Ishikawa (cell line): ENCODE measurements at regions not wholly inside any gene's neighbourhood (a gene's known extent, or its start where the extent isn't known, plus 50 kb on each side); places are given as distances from the start of the nearest gene placed in this dataset.

Experiments used
- CEBPB ChIP-seq: IDR thresholded peaks from 2 replicates; pipeline ENCODE4 v1.6.1; 2012
- CREB1 ChIP-seq: IDR thresholded peaks from 2 replicates; pipeline ENCODE4 v1.6.1; 2012; ENCODE audit warnings: low read depth
- EGR1 ChIP-seq: IDR thresholded peaks from 2 replicates; pipeline ENCODE4 v1.6.1; 2012
- EP300 ChIP-seq: IDR thresholded peaks from 2 replicates; pipeline ENCODE4 v1.6.1; 2012; ENCODE audit warnings: borderline replicate concordance
- FOXM1 ChIP-seq: IDR thresholded peaks from 2 replicates; pipeline ENCODE4 v1.6.1; 2012; ENCODE audit warnings: low read depth, borderline replicate concordance
- MAX ChIP-seq: IDR thresholded peaks from 2 replicates; pipeline ENCODE4 v1.6.1; 2012
- NFIC ChIP-seq: IDR thresholded peaks from 2 replicates; pipeline ENCODE4 v1.6.1; 2012
- RAD21 ChIP-seq: IDR thresholded peaks from 2 replicates; pipeline ENCODE4 v1.6.1; 2012; ENCODE audit warnings: low read depth
- REST ChIP-seq: IDR thresholded peaks from 2 replicates; pipeline ENCODE4 v1.6.1; 2012; ENCODE audit warnings: low read depth, mild to moderate bottlenecking
- TAF1 ChIP-seq: IDR thresholded peaks from 2 replicates; pipeline ENCODE4 v1.6.1; 2012; ENCODE audit warnings: low read depth, mild to moderate bottlenecking
- TCF12 ChIP-seq: IDR thresholded peaks from 2 replicates; pipeline ENCODE4 v1.6.1; 2012; ENCODE audit warnings: low read depth
- TEAD4 ChIP-seq: IDR thresholded peaks from 2 replicates; pipeline ENCODE4 v1.6.1; 2012
- YY1 ChIP-seq: IDR thresholded peaks from 2 replicates; pipeline ENCODE4 v1.6.1; 2012; ENCODE audit warnings: low read depth
- ZBTB7A ChIP-seq: IDR thresholded peaks from 2 replicates; pipeline ENCODE4 v1.6.1; 2012; ENCODE audit warnings: low read depth
- TF ChIP-seq, protein P1 (sequence below): IDR thresholded peaks from 2 replicates; pipeline ENCODE4 v1.6.1; 2012

DNA sequence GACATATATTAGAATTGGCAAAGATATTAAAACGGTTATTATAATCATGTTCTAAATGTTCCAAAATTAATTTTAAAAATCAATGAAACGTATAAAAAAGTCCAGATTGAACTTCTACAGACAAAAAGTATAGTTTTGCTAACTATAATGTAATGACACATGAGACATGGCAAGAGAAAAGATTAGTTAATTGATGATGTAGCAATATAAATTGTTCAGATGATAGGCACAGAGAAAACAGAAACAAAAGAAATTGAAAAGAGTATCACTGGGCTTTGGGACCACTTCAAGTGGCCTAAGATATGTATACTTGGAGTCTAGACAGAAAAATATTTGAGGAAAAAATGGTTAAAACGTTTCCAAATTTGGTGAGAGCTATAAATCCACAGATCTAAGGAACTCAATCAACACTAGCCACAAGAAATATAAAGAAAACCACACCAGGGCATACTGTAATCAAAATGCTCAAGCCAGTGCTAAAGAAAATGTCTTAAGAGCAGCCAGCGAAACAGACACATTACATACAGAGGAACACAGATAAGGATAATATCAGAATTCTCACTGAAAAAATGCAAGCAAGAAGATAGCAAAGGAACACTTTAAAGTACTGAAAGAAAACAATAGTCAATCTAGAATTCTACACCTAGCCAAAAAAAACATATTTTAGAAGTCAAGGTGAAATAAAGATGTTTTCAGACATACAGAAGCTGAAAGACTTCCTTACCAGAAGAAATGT, 172.6 kb upstream of the FOXQ1 start:
- TF ChIP-seq CEBPB, result no peak

GRCh38 chr6:1137849-1138248, 174.0 kb upstream of the FOXQ1 start:
- TF ChIP-seq ZBTB7A, result no peak
- no peak for TF ChIP-seq CREB1
- no peak for TF ChIP-seq YY1
- TF ChIP-seq CEBPB, result no peak
- TF ChIP-seq TEAD4, result no peak
- TF ChIP-seq, protein P1, sequence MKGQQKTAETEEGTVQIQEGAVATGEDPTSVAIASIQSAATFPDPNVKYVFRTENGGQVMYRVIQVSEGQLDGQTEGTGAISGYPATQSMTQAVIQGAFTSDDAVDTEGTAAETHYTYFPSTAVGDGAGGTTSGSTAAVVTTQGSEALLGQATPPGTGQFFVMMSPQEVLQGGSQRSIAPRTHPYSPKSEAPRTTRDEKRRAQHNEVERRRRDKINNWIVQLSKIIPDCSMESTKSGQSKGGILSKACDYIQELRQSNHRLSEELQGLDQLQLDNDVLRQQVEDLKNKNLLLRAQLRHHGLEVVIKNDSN, result no peak
- no peak for TF ChIP-seq FOXM1

- no peak for TF ChIP-seq TEAD4
- TF ChIP-seq NFIC, result no peak
- TF ChIP-seq TAF1, result no peak
- TF ChIP-seq CEBPB, result no peak
- TF ChIP-seq RAD21, result no peak
- TF ChIP-seq REST, result no peak
- TF ChIP-seq EP300, result no peak
Measured at GRCh38 chr6:1136827-1137226, 175.1 kb upstream of the FOXQ1 start.

- TF ChIP-seq TEAD4 (no peak), YY1 (no peak)
Measured at GRCh38 chr6:1136415-1136774, 175.5 kb upstream of the FOXQ1 start.

GRCh38 chr6:1135726-1136414, 176.0 kb upstream of the FOXQ1 start:
- TF ChIP-seq FOXM1, result no peak
- TF ChIP-seq RAD21, result no peak
- TF ChIP-seq TCF12, result no peak
- no peak for TF ChIP-seq EGR1
- TF ChIP-seq TEAD4, result no peak
- TF ChIP-seq CEBPB, result no peak
- no peak for TF ChIP-seq ZBTB7A
- TF ChIP-seq TAF1, result no peak
- TF ChIP-seq, protein P1, result no peak
- TF ChIP-seq NFIC, result no peak

DNA sequence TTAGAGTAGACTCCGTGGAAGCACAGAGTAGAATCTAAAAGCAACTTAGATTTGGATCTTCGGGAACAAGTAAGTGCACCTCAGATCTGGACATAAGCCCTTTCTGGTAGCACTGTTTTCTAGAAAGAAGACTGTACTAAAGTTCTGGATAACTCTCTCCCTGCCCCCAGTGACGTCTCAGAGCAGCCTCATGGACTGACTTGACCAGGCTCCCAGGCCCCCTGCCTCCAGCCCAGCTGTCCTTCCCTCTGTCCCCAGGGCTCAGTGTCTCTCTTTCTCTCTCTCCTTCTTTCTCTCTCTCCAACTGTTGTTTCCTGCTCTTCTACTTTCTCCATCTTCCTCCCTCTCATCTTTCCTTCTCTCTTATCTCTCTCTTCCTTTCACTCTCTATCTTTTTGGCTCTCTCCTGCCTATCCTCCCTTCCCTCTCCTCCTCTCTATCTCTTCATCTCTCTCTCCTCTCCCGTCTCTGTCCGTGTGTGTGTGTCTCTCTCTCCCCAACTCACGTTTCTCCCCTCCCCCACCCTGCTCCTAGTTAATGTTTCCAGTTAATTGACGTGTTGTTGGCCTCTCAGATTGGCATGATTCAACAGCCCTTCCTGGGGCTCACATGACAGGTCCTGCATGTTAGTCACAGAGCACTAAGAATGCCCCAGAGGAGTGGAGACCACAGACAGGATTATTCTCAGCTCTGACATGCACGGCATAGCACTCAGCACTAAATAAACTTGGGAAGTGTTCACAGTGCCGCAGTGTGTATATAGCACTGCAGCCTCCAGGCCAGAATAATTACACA, 180.4 kb upstream of the FOXQ1 start:
- TF ChIP-seq EP300, result no peak

DNA sequence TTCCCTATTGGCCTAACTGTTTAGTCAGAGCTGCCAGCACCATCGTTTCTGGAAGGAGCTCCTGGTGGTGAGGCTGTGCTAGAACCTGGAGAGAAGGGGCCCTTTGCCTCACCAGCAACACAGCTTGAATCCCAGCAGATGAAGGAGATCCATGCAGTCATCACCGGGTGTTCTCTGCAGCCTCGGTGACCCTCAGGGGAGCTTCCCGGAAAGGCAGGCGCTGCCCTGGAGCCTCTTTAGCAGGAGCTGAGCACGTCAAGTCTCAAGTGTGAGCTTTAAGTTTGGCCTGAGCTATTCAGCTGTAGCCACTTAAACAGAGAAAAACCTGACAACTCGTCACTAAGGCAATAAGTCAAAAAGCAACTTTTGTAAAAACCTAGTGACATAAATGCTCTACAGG, 181.2 kb upstream of the FOXQ1 start:
- TF ChIP-seq REST (no peak), CEBPB (no peak), FOXM1 (no peak), RAD21 (no peak), TEAD4 (no peak), TCF12 (no peak), NFIC (no peak), YY1 (no peak), TAF1 (no peak), EGR1 (no peak), MAX (no peak), CREB1 (no peak), EP300 (no peak), ZBTB7A (no peak)
- TF ChIP-seq, protein P1, result no peak
